GM23338 (cell line): ENCODE measurements at regions not wholly inside any gene's neighbourhood (a gene's known extent, or its start where the extent isn't known, plus 50 kb on each side); places are given as distances from the start of the nearest gene placed in this dataset.

Source experiments
- ATAC-seq: fragments of 200-7000 bp; cut with Tn5 transposase; 3 replicates; pipeline ENCODE4 v1.9.1; 2020
- DNase-seq: peaks from one replicate; pipeline ENCODE4 v3.0.0-alpha.2; 2015; ENCODE audit warnings: low spot score
- H2AFZ ChIP-seq: fragments of 200-600 bp; sonication (generic); 2 replicates; pipeline ENCODE4 v1.8.0; 2016; ENCODE audit warnings: antibody characterized with exemption, mild to moderate bottlenecking, moderate library complexity
- H3F3A ChIP-seq: fragments of 200-600 bp; sonication (generic); replicated peaks from 2 replicates; pipeline ENCODE4 v1.8.0; 2017; ENCODE audit warnings: antibody characterized with exemption, mixed run types, low read depth
- H3K27ac ChIP-seq: fragments of 200-600 bp; sonication (generic); 2 replicates; pipeline ENCODE4 v1.6.1; 2016; ENCODE audit warnings: low read depth
- H3K27me3 ChIP-seq: fragments of 200-600 bp; sonication (generic); 2 replicates; pipeline ENCODE4 v1.8.0; 2016; ENCODE audit warnings: mild to moderate bottlenecking, mixed run types, moderate library complexity; ENCODE audit not compliant: insufficient read depth
- H3K36me3 ChIP-seq: fragments of 200-600 bp; sonication (generic); 2 replicates; pipeline ENCODE4 v1.8.0; 2016; ENCODE audit warnings: mild to moderate bottlenecking; ENCODE audit not compliant: insufficient read depth
- H3K4me1 ChIP-seq: fragments of 200-600 bp; sonication (generic); 2 replicates; pipeline ENCODE4 v1.8.0; 2016; ENCODE audit warnings: mild to moderate bottlenecking, moderate library complexity; ENCODE audit not compliant: insufficient read depth
- H3K4me2 ChIP-seq: fragments of 200-600 bp; sonication (generic); 2 replicates; pipeline ENCODE4 v1.7.1; 2017; ENCODE audit warnings: mixed run types
- H3K4me3 ChIP-seq: fragments of 200-600 bp; sonication (generic); 2 replicates; pipeline ENCODE4 v1.6.1; 2016; ENCODE audit warnings: mixed run types
- H3K79me2 ChIP-seq: fragments of 200-600 bp; sonication (generic); replicated peaks from 2 replicates; pipeline ENCODE4 v1.8.0; 2017; ENCODE audit warnings: mild to moderate bottlenecking; ENCODE audit not compliant: insufficient read depth
- H3K9me2 ChIP-seq: fragments of 200-600 bp; sonication (generic); 2 replicates; pipeline ENCODE4 v1.8.0; 2017; ENCODE audit not compliant: insufficient read depth
- H4K20me1 ChIP-seq: fragments of 200-600 bp; sonication (generic); replicated peaks from 2 replicates; pipeline ENCODE4 v1.8.0; 2017; ENCODE audit warnings: mild to moderate bottlenecking; ENCODE audit not compliant: insufficient read depth
- H3K27ac Mint-ChIP-seq: 2 replicates; pipeline ENCODE4 v1.8.0; 2020; ENCODE audit warnings: inconsistent platforms, mild to moderate bottlenecking, moderate library complexity, mixed read lengths
- H3K27me3 Mint-ChIP-seq: 3 replicates; pipeline ENCODE4 v1.8.0; 2022; ENCODE audit warnings: low read depth, mild to moderate bottlenecking, moderate library complexity, mixed read lengths, inconsistent platforms; ENCODE audit not compliant: insufficient read depth, poor library complexity
- H3K36me3 Mint-ChIP-seq: 3 replicates; pipeline ENCODE4 v1.8.0; 2021; ENCODE audit warnings: low read depth, mild to moderate bottlenecking, inconsistent platforms, moderate library complexity, mixed read lengths
- H3K4me1 Mint-ChIP-seq: 3 replicates; pipeline ENCODE4 v1.8.0; 2020; ENCODE audit warnings: mild to moderate bottlenecking, inconsistent platforms, mixed read lengths
- H3K4me3 Mint-ChIP-seq: 3 replicates; pipeline ENCODE4 v1.8.0; 2021; ENCODE audit warnings: moderate library complexity, mild to moderate bottlenecking, inconsistent platforms, mixed read lengths
- H3K9me3 Mint-ChIP-seq: 3 replicates; pipeline ENCODE4 v1.8.0; 2020; ENCODE audit warnings: moderate library complexity, mild to moderate bottlenecking, inconsistent platforms, mixed read lengths
- CREB1 ChIP-seq: fragments of 250-450 bp; sonication (Bioruptor Pico); IDR thresholded peaks from 2 replicates; pipeline ENCODE4 v1.5.0; 2020; ENCODE audit warnings: low read depth, mild to moderate bottlenecking, moderate library complexity
- ETS1 ChIP-seq: IDR thresholded peaks from 2 replicates; pipeline ENCODE4 v1.6.1; 2016; ENCODE audit warnings: antibody characterized with exemption
- EZH2 ChIP-seq: fragments of 200-600 bp; sonication (generic); IDR thresholded peaks from one replicate; pipeline ENCODE4 v1.8.0; 2017; ENCODE audit warnings: antibody characterized with exemption, mild to moderate bottlenecking, low read depth; ENCODE audit not compliant: unreplicated experiment
- EZH2phosphoT487 ChIP-seq: fragments of 200-600 bp; sonication (generic); IDR thresholded peaks from one replicate; pipeline ENCODE4 v1.8.1; 2018; ENCODE audit warnings: antibody characterized with exemption; ENCODE audit not compliant: unreplicated experiment
- JUNB ChIP-seq: IDR thresholded peaks from one replicate; pipeline ENCODE4 v1.6.1; 2016; ENCODE audit warnings: antibody characterized with exemption; ENCODE audit not compliant: unreplicated experiment
- POLR2AphosphoS5 ChIP-seq: IDR thresholded peaks from 2 replicates; pipeline ENCODE4 v1.6.1; 2016; ENCODE audit warnings: antibody characterized with exemption, low read depth
- REST ChIP-seq: IDR thresholded peaks from one replicate; pipeline ENCODE4 v1.6.1; 2018; ENCODE audit warnings: antibody characterized with exemption; ENCODE audit not compliant: unreplicated experiment
- STAT1 ChIP-seq: IDR thresholded peaks from one replicate; pipeline ENCODE4 v1.6.1; 2016; ENCODE audit warnings: antibody characterized with exemption; ENCODE audit not compliant: unreplicated experiment
- ZNF114 ChIP-seq: fragments of 250-450 bp; sonication (Bioruptor Pico); IDR thresholded peaks from 2 replicates; pipeline ENCODE4 v1.5.0; 2020; ENCODE audit warnings: mild to moderate bottlenecking, moderate library complexity
- ZNF331 ChIP-seq: fragments of 250-450 bp; sonication (Bioruptor Pico); IDR thresholded peaks from 2 replicates; pipeline ENCODE4 v1.5.0; 2020; ENCODE audit warnings: low read depth, mild to moderate bottlenecking, moderate library complexity
- TF ChIP-seq, protein P1 (sequence below): fragments of 250-450 bp; sonication (Bioruptor Pico); IDR thresholded peaks from 2 replicates; pipeline ENCODE4 v1.5.0; 2020; ENCODE audit warnings: mild to moderate bottlenecking, moderate library complexity
- TF ChIP-seq, protein P2 (sequence below), 2 experiments: fragments of 200-600 bp in 1 of 2; sonication (generic) in 1 of 2; conservative IDR thresholded peaks; 2 replicates each; pipeline versions ENCODE4 v1.5.1 to v1.6.1; 2016 to 2017; ENCODE audit warnings: antibody characterized with exemption in 2 of 2, low read depth in 2 of 2, mild to moderate bottlenecking in 2 of 2, moderate library complexity in 1 of 2

GRCh38 chr20:20895537-20895936 lies 183.1 kb upstream of the RALGAPA2 start:
- Mint-ChIP-seq H3K27me3 (peaks cover 4% of the 10 kb centered on the region), H3K4me3 (no peak overlapping the region), H3K9me3 (no peaks in the 10 kb centered on the region), H3K27ac (no peak overlapping the region), H3K36me3 (no peaks in the 10 kb centered on the region), H3K4me1 (peaks cover 33% of the 10 kb centered on the region)
- Histone ChIP-seq H2AFZ (0 out of 2 replicates have a peak overlapping the region, but pooled peaks have one; percentile 4), H3K4me2 (no peak overlapping the region), H3K36me3 (no peaks in the 10 kb centered on the region), H3F3A (no peaks in the 10 kb centered on the region), H3K27ac (no peak overlapping the region), H3K4me3 (no peak overlapping the region), H3K4me1 (peaks cover 17% of the 10 kb centered on the region), H3K79me2 (no peaks in the 10 kb centered on the region), H3K9me2 (no peaks in the 10 kb centered on the region; the same call in 1 of the 2 replicates), H4K20me1 (no peaks in the 10 kb centered on the region), H3K27me3 (no peaks in the 10 kb centered on the region)
- ATAC-seq (no peak), DNase-seq (no peak)
- TF ChIP-seq JUNB: no peak
- no peak for TF ChIP-seq CREB1
- no peak for TF ChIP-seq REST
- no peak for TF ChIP-seq ZNF114 (CRISPR knock-in tag)
- TF ChIP-seq POLR2AphosphoS5: no peak
- TF ChIP-seq, protein P1, sequence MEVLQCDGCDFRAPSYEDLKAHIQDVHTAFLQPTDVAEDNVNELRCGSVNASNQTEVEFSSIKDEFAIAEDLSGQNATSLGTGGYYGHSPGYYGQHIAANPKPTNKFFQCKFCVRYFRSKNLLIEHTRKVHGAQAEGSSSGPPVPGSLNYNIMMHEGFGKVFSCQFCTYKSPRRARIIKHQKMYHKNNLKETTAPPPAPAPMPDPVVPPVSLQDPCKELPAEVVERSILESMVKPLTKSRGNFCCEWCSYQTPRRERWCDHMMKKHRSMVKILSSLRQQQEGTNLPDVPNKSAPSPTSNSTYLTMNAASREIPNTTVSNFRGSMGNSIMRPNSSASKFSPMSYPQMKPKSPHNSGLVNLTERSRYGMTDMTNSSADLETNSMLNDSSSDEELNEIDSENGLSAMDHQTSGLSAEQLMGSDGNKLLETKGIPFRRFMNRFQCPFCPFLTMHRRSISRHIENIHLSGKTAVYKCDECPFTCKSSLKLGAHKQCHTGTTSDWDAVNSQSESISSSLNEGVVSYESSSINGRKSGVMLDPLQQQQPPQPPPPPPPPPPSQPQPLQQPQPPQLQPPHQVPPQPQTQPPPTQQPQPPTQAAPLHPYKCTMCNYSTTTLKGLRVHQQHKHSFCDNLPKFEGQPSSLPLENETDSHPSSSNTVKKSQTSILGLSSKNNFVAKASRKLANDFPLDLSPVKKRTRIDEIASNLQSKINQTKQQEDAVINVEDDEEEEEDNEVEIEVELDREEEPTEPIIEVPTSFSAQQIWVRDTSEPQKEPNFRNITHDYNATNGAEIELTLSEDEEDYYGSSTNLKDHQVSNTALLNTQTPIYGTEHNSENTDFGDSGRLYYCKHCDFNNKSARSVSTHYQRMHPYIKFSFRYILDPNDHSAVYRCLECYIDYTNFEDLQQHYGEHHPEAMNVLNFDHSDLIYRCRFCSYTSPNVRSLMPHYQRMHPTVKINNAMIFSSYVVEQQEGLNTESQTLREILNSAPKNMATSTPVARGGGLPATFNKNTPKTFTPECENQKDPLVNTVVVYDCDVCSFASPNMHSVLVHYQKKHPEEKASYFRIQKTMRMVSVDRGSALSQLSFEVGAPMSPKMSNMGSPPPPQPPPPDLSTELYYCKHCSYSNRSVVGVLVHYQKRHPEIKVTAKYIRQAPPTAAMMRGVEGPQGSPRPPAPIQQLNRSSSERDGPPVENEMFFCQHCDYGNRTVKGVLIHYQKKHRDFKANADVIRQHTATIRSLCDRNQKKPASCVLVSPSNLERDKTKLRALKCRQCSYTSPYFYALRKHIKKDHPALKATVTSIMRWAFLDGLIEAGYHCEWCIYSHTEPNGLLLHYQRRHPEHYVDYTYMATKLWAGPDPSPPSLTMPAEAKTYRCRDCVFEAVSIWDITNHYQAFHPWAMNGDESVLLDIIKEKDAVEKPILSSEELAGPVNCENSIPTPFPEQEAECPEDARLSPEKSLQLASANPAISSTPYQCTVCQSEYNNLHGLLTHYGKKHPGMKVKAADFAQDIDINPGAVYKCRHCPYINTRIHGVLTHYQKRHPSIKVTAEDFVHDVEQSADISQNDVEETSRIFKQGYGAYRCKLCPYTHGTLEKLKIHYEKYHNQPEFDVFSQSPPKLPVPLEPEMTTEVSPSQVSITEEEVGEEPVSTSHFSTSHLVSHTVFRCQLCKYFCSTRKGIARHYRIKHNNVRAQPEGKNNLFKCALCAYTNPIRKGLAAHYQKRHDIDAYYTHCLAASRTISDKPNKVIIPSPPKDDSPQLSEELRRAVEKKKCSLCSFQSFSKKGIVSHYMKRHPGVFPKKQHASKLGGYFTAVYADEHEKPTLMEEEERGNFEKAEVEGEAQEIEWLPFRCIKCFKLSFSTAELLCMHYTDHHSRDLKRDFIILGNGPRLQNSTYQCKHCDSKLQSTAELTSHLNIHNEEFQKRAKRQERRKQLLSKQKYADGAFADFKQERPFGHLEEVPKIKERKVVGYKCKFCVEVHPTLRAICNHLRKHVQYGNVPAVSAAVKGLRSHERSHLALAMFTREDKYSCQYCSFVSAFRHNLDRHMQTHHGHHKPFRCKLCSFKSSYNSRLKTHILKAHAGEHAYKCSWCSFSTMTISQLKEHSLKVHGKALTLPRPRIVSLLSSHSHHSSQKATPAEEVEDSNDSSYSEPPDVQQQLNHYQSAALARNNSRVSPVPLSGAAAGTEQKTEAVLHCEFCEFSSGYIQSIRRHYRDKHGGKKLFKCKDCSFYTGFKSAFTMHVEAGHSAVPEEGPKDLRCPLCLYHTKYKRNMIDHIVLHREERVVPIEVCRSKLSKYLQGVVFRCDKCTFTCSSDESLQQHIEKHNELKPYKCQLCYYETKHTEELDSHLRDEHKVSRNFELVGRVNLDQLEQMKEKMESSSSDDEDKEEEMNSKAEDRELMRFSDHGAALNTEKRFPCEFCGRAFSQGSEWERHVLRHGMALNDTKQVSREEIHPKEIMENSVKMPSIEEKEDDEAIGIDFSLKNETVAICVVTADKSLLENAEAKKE (CRISPR knock-in tag): no peak
- no peak for TF ChIP-seq EZH2
- TF ChIP-seq ETS1: no peak
- no peak for TF ChIP-seq ZNF331 (CRISPR knock-in tag)
- no peak for TF ChIP-seq STAT1
- no peak for TF ChIP-seq EZH2phosphoT487
- TF ChIP-seq, protein P2, sequence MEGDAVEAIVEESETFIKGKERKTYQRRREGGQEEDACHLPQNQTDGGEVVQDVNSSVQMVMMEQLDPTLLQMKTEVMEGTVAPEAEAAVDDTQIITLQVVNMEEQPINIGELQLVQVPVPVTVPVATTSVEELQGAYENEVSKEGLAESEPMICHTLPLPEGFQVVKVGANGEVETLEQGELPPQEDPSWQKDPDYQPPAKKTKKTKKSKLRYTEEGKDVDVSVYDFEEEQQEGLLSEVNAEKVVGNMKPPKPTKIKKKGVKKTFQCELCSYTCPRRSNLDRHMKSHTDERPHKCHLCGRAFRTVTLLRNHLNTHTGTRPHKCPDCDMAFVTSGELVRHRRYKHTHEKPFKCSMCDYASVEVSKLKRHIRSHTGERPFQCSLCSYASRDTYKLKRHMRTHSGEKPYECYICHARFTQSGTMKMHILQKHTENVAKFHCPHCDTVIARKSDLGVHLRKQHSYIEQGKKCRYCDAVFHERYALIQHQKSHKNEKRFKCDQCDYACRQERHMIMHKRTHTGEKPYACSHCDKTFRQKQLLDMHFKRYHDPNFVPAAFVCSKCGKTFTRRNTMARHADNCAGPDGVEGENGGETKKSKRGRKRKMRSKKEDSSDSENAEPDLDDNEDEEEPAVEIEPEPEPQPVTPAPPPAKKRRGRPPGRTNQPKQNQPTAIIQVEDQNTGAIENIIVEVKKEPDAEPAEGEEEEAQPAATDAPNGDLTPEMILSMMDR (conservative IDR thresholded peaks at IDR 0.05; ENCODE audit: low read depth in 2 of 2): no peak
